ENCODE measurements at regions not wholly inside any gene's neighbourhood (a gene's known extent, or its start where the extent isn't known, plus 50 kb on each side); places are given as distances from the start of the nearest gene placed in this dataset.

GRCh38 chr11:112396076-112396475 lies 135.4 kb upstream of the PLET1 start:
- no peak overlapping the region for H2AFZ ChIP-seq (ENCODE audit: low read depth)
- no peaks in the 10 kb centered on the region for H3K27me3 ChIP-seq (ENCODE audit: insufficient read depth, low read depth)
- H3K27ac ChIP-seq = no peak overlapping the region
- H3K4me2 ChIP-seq = no peak overlapping the region
- H3K9ac ChIP-seq = no peak overlapping the region
- no peak for TF ChIP-seq CTCF (conservative IDR thresholded peaks at IDR 0.05; ENCODE audit: low read depth, low read length)
- H3K4me3 ChIP-seq (IDR thresholded peaks at IDR 0.05; ENCODE audit: insufficient read depth, low read depth, low read length) = no peak overlapping the region
- no peaks in the 10 kb centered on the region for H3K4me1 ChIP-seq (ENCODE audit: low read depth, poor library complexity, severe bottlenecking)
- H3K79me2 ChIP-seq (ENCODE audit: insufficient read depth, low read depth) = no peaks in the 10 kb centered on the region
- H3K36me3 ChIP-seq (ENCODE audit: insufficient read depth) = no peaks in the 10 kb centered on the region
- H4K20me1 ChIP-seq (ENCODE audit: insufficient read depth) = no peaks in the 10 kb centered on the region

- Histone ChIP-seq H3K79me2 (ENCODE audit: insufficient read depth, low read depth) (no peaks in the 10 kb centered on the region), H2AFZ (ENCODE audit: low read depth) (no peak overlapping the region), H3K9ac (no peak overlapping the region), H3K4me1 (ENCODE audit: low read depth, poor library complexity, severe bottlenecking) (no peaks in the 10 kb centered on the region), H3K36me3 (ENCODE audit: insufficient read depth) (no peaks in the 10 kb centered on the region), H4K20me1 (ENCODE audit: insufficient read depth) (no peaks in the 10 kb centered on the region), H3K4me2 (no peak overlapping the region), H3K27ac (no peak overlapping the region), H3K27me3 (ENCODE audit: insufficient read depth, low read depth) (no peaks in the 10 kb centered on the region), H3K4me3 (IDR thresholded peaks at IDR 0.05; ENCODE audit: insufficient read depth, low read depth, low read length) (no peak overlapping the region)
- no peak for TF ChIP-seq CTCF (conservative IDR thresholded peaks at IDR 0.05; ENCODE audit: low read depth, low read length)
These were observed 138.3 kb upstream of the PLET1 start for GRCh38 chr11:112398798-112399478.

- no peaks in the 10 kb centered on the region for H3K4me1 ChIP-seq (ENCODE audit: low read depth, poor library complexity, severe bottlenecking)
- no peak overlapping the region for H2AFZ ChIP-seq (ENCODE audit: low read depth)
- no peak for TF ChIP-seq CTCF (conservative IDR thresholded peaks at IDR 0.05; ENCODE audit: low read depth, low read length)
These were observed 139.9 kb upstream of the PLET1 start for GRCh38 chr11:112400476-112401014.

GRCh38 chr11:112401036-112401769 lies 140.5 kb upstream of the PLET1 start:
- H3K4me3 ChIP-seq (IDR thresholded peaks at IDR 0.05; ENCODE audit: insufficient read depth, low read depth, low read length) = no peak overlapping the region
- H3K27me3 ChIP-seq (ENCODE audit: insufficient read depth, low read depth) = no peaks in the 10 kb centered on the region
- H3K4me1 ChIP-seq (ENCODE audit: low read depth, poor library complexity, severe bottlenecking) = no peaks in the 10 kb centered on the region
- no peaks in the 10 kb centered on the region for H4K20me1 ChIP-seq (ENCODE audit: insufficient read depth)
- no peaks in the 10 kb centered on the region for H3K36me3 ChIP-seq (ENCODE audit: insufficient read depth)
- H3K9ac ChIP-seq = no peak overlapping the region
- no peak overlapping the region for H3K27ac ChIP-seq
- TF ChIP-seq CTCF (conservative IDR thresholded peaks at IDR 0.05; ENCODE audit: low read depth, low read length) = no peak
- no peak overlapping the region for H2AFZ ChIP-seq (ENCODE audit: low read depth)
- H3K4me2 ChIP-seq = no peak overlapping the region
- no peaks in the 10 kb centered on the region for H3K79me2 ChIP-seq (ENCODE audit: insufficient read depth, low read depth)

More at GRCh38 chr11:112400476-112401014, 139.9 kb upstream of the PLET1 start:
- Histone ChIP-seq H3K9ac (no peak overlapping the region), H4K20me1 (ENCODE audit: insufficient read depth) (no peaks in the 10 kb centered on the region), H3K36me3 (ENCODE audit: insufficient read depth) (no peaks in the 10 kb centered on the region), H3K27ac (no peak overlapping the region), H3K4me3 (IDR thresholded peaks at IDR 0.05; ENCODE audit: insufficient read depth, low read depth, low read length) (no peak overlapping the region), H3K27me3 (ENCODE audit: insufficient read depth, low read depth) (no peaks in the 10 kb centered on the region), H3K79me2 (ENCODE audit: insufficient read depth, low read depth) (no peaks in the 10 kb centered on the region), H3K4me2 (no peak overlapping the region)
